Fibroblast of upper back skin (primary cell): ENCODE measurements at regions not wholly inside any gene's neighbourhood (a gene's known extent, or its start where the extent isn't known, plus 50 kb on each side); places are given as distances from the start of the nearest gene placed in this dataset.

Experiments
- DNase-seq: peaks from one replicate; pipeline ENCODE4 v3.0.0-alpha.2; 2013

GRCh38 chr7:32263611-32264010 lies 193.4 kb upstream of the PDE1C start:
- DNase-seq = no peak

- no peak for DNase-seq
Measured at GRCh38 chr7:32262315-32262714, 192.1 kb upstream of the PDE1C start.

- no peak for DNase-seq
Measured at GRCh38 chr7:32259931-32260596, 189.9 kb upstream of the PDE1C start.

GRCh38 chr7:32258265-32258664 lies 188.1 kb upstream of the PDE1C start:
- no peak for DNase-seq

DNA sequence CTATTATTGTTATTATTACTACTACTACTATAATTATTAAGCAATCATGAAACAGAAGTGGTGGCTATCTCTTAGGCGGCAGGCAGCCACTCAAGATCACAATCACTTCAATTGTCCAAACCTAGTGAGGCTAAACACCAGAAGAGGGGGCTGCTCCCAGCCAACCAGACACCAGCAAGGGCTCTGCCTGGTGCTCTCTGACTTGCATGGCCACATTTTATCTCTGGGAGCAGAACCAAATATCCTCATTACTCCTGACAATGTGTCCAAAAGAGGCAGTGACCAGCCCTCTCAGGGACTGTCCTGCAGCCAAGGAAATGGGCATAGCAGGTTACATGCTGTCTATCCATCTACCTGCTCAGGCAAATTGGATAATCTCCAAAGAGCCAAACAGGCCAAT lies 187.4 kb upstream of the PDE1C start:
- DNase-seq = no peak

DNA sequence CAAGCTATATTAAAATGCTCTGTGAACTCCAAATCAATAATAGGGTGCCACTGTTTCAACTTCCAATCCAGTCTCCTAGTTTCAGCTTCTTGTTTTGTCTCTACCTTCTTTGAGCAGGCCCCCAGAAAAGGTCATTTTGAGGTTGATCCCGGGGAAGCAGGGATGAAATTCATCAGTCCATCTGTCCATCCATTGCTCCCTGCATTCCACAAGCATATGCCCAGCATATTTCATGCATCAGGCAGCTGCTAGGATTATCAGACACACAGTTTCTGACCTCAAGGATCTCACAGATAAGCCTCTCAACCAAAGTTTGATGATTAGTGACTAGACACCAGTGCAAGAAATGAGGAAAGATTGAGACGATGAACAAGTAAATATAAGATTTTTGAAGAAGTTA lies 186.6 kb upstream of the PDE1C start:
- DNase-seq = no peak

GRCh38 chr7:32256376-32256775 lies 186.2 kb upstream of the PDE1C start:
- DNase-seq = no peak

DNA sequence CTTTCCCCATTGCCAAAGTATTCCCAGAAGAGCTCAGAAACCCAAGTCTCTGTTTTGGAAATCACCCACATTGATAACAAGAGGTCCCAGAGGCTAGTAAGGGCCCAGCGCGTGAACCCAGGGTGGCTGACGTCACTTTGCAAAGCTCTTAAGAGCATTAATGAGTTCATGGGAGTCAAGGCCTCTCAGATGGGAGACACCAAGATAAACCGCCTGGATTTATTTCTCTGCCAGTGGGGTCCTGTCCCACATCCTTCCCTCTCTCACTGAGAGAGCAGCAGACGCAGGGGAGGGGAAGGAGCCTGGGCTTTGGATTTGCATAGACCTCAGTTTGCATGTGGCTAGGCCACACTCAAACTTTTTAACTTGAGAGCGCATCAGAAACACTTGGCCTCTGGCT lies 184.8 kb upstream of the PDE1C start:
- no peak for DNase-seq

- no peak for DNase-seq
Measured at GRCh38 chr7:32253299-32253698, 183.1 kb upstream of the PDE1C start.

GRCh38 chr7:32251659-32252058 lies 181.5 kb upstream of the PDE1C start:
- DNase-seq = no peak

DNA sequence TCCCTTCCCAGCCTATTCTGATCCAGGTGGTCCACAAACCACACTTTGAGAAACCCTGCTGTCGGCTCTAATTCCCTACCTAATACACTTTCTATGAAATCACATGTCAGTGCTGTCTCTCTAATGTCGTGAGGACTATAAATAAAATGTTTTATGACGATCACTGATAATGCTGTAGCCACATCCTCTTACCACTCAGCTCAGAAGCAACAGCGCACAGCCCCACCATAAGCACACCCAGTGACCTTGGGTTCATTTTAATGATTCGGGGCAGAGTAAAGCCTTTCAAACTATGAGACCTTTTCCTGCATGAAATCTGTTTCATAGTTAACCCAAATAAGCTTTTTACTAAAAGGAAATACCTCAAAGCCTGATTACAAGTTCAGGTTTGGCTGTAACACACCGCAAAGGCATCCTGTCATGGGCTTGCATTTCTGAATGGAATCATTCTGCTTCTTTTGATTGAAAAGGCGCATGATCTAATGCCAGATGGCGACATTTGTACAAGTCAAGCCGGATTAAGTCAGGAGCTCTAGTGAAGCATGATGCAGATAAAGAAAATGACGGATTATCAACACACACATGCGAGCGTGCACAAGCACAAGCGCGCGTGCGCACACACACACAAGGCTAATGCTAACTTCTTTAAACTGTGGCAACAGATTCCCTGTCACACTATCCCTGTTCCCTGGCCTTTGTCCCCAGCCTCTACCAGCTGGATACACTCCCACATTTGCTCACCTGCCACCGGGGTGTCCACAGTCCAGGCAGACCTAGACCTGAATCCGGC lies 180.5 kb upstream of the PDE1C start:
- no peak for DNase-seq

GRCh38 chr7:32250003-32250402 lies 179.8 kb upstream of the PDE1C start:
- DNase-seq = no peak

- DNase-seq = no peak
Measured at GRCh38 chr7:32248522-32248921, 178.3 kb upstream of the PDE1C start.

DNA sequence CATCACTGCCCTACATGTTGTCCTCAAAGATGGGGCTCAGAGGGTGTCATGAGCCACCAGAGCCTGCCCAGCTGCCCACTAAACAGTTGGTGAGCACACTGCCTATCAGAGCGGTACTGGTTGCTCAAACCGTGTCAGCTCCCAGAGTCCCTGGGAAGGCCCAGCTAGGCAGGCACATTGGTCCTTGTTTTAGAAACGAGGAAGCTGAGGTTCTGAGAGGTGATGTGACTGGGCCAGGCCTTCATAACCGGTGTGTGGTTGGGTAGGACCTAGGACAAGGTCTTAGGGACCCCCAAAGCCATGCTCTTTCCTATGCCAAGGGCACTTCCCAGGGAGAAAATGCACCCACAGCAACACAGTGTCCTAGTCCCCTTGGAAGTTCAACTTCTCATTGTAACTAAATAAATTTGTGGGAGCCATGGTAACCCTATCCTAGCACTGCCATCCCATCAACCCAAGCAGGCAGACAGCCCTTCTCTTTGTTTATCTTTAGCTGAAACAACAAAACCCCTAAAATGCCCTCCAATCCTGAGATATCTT lies 174.7 kb upstream of the PDE1C start:
- no peak for DNase-seq

GRCh38 chr7:32243687-32244290 lies 173.6 kb upstream of the PDE1C start:
- DNase-seq = no peak

DNA sequence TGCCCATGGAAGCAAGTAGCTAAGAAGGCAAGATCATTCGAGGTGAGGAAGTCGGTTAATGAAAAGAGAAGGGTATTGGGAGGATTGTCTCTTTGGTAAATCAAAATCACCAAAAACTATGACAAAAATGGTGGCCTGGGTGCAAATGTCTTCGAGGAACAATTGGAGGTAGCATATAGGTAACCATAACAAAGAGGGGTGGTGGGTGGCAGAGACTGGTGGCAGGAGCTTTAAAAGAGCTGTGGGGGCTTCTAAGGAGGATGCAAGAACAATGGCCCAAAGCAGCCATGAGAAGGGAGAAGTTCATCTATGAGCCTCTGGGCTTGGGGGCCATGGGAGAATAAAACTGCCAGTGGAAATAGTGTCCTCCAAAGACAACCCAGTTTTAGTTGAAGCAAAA lies 172.2 kb upstream of the PDE1C start:
- DNase-seq = no peak

- no peak for DNase-seq
Measured at GRCh38 chr7:32241636-32242035, 171.4 kb upstream of the PDE1C start.

GRCh38 chr7:32239764-32240163 lies 169.6 kb upstream of the PDE1C start:
- no peak for DNase-seq

DNA sequence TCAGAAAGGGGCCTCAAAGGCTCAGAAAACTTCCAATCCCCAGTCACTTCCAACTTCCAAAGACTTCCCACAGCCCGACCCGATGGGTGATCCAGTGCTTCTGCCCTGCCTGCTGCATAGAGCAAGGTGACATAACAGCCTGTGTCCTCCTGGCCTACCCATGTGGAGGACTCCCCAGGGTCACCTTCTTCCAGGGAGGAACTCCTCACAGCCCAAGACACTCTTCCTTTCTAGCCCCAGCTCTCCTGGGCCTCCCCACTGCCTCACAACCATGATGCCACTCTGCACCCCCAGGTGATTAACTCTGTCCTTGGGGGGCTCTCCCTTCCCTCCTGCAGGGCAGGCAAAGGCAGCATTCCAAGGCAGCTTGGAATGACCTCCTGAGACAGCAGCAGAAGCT lies 158.4 kb upstream of the PDE1C start:
- no peak for DNase-seq

DNA sequence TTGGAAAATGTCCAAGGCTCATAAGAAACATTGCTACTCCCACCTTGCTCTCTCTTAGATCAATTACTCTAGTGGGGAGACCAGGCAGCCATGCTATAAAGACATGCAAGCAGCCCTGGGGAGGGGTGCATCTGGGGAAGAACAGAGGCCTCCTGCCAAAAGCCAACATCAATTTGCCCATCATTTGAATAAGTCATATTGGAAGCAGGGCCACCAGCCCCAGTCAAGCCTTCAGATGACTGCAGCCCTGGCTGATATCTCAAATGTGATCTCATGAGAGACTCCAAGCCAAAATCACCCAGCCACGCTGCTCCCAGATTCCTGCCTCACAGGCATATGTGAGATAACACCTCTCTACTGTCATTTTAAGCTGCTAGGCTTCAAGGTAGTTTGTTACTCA lies 157.5 kb upstream of the PDE1C start:
- DNase-seq = no peak

DNA sequence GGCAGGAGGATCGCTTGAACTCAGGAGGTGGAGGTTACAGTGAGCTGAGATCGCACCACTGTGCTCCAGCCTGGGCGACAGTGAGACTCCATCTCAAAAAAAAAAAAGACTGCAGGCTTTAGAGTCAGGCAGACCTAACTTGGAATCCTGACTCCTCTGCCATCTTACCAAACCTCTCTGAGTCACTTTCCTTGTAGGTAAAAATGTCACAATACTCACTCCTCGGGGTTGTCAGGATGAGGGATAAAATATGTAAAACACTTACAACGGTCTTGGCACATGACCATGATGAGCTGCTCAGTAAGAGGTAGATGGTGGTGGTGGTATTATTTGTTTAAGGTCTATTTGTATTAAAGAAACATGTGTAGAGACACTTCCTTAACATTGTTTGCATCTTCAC lies 154.1 kb upstream of the PDE1C start:
- DNase-seq = no peak

DNA sequence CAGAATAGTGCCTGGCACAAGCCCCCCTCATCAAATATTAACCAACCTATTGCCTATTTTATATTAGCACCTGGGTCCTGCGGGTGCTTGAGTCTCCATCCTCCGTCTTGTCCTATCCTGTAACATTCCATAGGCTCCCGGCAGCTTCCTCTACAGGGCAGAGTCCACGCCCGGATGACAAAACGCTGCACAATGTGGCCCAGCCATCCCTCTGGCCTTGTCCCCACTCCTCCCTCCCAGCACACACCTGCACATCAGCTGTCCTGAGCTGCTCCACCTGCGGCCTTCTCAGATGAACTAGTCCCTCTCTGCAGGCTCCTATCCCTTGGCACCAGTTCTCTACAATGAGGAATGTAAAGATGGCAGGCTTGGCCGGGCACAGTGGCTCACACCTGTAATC lies 153.5 kb upstream of the PDE1C start:
- DNase-seq = no peak

DNA sequence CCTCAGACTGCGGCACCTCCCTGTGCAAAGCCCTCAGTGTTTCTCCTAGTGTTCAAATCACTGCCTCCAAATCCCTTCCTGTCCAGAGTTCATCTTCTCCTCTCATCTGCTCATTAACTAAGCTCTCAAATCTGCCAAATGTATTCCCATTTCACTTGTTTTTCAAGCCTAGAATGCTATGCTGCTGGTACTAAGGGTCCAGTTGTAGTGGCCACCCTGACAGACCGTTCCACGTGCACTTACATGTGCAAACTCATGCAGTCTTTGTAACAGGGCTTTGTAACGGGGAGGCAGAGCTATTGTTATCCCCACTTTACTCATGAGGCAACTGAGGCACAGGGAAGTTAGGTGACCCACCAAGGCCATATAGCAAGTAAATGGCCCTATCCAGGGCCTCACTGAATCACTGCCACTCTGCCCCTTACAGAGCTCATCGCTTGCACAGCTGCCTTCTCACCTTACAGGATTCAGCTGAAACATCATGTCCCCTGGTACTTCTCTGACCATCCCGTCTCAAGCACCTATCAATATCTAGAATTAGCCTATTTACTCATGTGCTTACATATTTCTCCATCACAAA lies 153.0 kb upstream of the PDE1C start:
- no peak for DNase-seq
